GM19455 (cell line): ENCODE measurements at regions not wholly inside any gene's neighbourhood (a gene's known extent, or its start where the extent isn't known, plus 50 kb on each side); places are given as distances from the start of the nearest gene placed in this dataset.

Experiments used
- ATAC-seq: cut with Tn5 transposase; IDR thresholded peaks from one replicate; pipeline ENCODE4 v1.9.1; 2021; ENCODE audit not compliant: unreplicated experiment

- ATAC-seq: no peak
These were observed 357.7 kb downstream of the BCOR start for GRCh38 chrX:39740078-39740477.

- ATAC-seq: no peak
These were observed 355.9 kb downstream of the BCOR start for GRCh38 chrX:39741904-39742303.

DNA sequence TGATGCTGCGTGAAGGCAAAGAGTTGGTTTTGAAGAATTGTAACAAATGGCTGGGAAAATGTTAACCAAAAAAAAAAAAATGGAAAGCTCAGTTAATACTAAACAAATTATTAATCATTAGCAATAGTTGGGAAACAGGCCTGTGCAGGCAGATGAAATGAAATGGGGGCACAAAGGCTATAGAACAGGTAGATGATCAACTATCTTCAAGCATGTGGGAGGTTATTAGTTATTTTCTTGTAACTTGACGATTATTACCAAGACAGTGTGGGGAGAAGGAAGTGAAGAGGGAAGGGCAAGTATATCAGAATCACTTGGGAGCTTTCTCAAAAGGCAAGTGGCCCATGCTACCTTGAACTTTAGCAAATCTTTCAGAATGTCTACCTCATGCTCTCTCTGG, 351.9 kb downstream of the BCOR start:
- no peak for ATAC-seq

DNA sequence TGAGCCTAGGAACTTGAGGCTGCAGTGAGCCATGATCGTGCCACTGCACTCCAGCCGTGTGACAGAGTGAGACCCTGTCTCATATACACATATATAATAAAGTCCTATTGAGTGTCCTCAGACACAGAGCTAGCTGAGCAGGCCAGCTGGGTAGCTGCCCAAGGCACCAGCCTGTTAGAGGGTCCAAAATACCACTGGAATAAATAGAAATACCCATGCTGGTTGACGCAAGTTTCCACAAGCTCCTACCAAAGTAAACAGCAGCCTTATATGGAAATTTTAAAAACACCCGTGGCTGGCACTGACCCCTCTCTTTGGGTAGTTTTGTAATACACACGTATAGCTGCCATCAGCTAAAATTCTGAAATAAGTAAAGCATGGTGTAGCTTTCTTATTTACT, 348.6 kb downstream of the BCOR start:
- no peak for ATAC-seq

DNA sequence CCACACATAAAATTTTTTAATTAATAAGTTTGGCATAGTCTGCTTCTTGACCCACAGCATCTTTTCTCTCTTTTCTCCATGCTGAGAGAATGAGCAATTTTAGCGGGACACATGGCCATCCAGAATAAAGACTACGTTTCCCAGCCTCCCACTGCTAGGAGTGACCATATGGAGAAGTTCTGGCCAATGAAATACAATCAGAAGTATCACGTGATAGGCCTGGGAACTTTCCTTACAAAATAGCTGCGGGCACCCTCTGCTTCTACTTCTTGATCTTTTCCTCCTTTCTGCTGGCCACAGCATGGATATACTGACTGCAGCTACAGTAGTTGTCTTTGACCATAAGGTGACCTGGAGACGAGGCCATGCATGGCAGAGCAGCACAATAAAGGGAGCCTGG, 348.0 kb downstream of the BCOR start:
- no peak for ATAC-seq

DNA sequence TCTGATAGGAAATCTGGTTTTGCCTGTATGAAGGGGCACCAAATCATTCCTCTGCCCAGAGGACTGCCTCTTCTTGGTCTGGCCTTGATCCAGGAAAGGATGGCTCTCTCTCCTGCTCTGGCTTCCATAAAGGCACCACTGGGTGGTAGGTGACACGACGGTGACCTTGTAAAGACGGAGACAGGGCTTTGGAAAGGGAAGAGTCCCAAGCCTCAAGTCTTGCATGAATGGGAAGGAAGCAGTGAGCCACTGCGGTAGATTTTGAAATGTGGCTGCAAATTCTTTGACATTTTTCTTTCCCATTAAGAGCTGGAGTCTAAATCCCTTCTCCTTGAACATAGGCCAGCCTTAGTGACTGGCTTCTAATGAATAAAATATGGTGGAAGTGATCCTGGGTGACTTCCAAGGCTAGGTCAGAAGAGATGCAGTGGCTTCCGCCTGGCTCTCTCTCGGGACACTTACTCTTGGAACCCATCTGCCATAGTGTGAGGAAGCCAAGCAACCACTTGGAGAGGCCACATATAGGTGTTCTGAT, 347.4 kb downstream of the BCOR start:
- no peak for ATAC-seq

DNA sequence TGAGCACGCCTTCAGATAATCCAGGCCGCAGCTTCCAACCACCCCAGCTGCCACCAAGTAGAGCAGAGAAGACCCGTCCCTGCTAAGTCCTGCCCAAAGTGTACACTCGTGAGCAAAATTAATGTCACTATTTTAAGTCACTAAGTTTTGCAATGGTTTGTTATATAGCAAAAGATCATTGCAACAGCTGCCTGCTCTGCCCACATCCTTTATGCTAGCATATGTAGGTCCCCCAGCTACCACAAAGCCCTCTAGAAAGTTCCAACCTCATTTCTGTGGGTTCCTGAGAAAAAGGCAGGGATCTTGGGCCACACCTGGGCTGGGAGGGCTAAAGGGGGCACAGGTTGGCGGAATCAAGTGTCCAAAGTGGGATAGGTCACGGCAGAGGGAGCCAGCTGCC, 346.9 kb downstream of the BCOR start:
- no peak for ATAC-seq

DNA sequence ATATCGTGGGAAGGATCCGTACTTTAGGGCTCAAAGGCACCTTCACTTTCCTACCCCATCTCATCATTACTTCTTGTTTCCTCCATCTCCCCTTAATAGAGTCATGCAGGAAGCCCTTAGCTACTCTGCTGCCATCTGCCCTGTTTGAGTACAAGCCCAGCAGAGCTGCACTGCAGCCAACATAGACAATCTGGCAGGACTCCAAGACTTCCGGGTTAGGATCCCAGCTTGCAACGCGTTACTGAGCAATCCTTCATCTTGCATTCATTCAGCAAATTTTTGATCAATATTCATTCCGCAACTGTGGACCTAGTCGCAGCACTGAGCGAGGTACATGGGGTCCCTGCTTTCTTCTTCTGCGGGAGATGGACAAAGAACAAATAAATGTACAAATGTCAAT, 344.9 kb downstream of the BCOR start:
- no peak for ATAC-seq

DNA sequence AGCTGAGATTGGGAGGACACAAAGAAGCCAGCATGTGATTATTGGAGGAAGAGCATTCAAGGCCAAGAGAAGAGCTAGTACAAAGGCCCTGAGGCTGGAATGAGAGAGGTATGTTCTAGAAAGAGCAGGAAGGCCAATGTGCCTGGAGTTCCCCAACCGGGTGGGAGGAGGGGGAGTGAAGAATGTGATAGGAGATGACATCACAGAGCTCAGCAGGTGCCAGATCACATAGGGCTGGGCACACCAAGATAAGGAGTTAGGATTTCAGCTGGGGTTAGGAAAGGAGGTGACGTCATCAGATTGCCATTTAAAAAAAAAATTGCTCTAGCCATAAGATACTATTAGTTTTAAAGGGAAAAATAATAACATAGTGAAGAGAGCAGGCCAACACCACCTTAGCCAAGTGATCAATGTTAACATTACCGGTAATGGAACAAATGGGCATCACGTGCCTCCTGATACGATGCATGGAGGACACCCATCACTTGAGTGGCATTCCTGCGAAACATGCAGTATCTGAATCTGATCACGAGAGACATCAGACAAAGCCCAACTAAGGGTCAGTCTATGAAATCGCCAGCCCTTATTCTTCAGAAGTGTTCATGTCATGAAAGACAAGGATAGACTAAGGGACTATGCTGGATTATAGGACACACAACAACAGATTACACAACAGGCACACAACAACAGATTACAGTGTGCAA, 344.3 kb downstream of the BCOR start:
- ATAC-seq: no peak

- ATAC-seq: no peak
These were observed 342.4 kb downstream of the BCOR start for GRCh38 chrX:39755143-39756032.

GRCh38 chrX:39756086-39756883, 341.5 kb downstream of the BCOR start:
- ATAC-seq: no peak

DNA sequence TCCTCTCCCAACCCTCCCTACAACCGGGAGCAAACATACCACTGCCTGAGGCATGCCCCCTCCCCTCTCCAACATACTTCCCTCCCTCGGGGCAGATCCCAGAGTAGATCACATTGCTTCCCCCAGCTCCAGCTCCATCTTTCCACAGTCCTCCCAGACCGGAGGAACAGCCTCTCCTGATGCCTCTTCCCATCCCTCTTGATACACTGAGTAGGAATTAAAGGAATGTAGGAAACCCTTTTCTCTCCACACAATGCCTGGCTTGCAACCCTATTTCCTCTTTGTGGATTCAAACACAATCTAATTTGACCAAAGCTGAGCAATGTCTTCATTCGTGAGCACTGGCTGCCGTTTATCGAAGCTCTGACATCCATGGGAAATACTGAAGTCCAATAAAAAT, 339.8 kb downstream of the BCOR start:
- ATAC-seq: no peak

DNA sequence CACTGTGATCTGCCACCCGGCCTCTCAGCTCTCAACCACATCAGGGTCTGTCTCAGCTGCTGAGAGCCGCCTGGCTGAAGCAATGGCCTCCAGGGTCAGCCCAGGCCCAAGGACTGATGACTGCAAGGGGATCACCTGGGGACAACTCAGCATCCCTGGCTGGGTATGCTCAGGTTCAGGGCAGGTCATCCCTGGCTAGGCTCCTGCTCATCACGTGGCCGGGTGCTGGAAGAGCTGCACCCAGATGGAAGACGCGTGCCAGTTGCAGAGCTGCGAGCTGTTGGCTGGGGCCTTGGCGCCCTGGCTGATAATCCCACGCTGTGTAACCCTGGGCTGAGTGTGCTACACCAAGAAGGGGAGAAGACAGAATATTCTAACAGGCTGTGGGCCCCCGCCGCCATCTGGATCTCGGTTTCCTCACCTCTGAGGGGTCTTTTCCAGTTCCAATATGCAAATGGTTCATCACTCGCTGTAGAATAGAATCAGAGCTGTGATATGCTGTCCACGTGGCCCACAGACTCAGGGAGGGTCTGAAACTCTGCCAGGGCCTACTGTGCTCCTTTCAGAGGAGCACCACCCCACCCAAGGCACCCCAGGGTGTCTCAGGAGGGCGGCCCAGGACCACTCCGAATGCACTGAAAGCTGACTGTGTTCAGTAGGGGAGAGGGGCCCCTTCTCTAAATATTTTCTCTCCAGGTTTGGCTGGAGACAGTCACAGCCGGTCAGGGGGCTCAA, 338.8 kb downstream of the BCOR start:
- no peak for ATAC-seq

DNA sequence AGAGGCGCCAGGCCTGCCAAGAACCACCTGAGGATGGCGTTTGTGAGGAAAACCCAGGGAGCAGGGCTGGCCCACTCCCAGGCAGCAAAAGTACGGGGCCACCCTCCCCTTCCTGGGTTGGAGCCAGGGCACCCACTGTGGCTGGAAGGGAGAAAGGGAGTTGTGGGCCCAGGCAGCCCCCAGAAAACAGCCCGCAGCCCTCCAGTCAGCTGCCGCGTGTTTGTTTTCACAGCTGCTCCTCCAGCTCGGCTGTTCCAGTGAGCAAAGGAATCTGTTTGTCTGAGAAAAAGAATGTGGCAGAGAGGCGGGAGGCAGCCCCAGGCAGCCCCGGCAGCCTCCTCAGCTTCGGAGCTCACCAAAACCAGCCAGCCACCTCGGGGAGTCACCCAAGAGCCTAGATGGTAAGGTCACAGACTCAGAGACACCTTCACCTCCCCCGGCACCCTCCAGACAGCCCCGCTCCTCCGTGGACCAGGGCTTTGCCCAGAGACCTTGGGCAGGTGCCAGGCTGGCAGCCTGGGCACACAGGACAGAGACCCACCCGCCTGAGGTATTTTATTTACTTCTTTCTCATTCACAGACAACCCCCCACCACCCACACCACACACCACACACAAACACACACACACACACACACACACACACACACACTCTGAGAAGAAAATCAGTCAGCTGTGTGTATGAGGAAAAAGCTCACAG, 338.1 kb downstream of the BCOR start:
- no peak for ATAC-seq

- ATAC-seq: no peak
These were observed 336.8 kb downstream of the BCOR start for GRCh38 chrX:39760930-39761329.

DNA sequence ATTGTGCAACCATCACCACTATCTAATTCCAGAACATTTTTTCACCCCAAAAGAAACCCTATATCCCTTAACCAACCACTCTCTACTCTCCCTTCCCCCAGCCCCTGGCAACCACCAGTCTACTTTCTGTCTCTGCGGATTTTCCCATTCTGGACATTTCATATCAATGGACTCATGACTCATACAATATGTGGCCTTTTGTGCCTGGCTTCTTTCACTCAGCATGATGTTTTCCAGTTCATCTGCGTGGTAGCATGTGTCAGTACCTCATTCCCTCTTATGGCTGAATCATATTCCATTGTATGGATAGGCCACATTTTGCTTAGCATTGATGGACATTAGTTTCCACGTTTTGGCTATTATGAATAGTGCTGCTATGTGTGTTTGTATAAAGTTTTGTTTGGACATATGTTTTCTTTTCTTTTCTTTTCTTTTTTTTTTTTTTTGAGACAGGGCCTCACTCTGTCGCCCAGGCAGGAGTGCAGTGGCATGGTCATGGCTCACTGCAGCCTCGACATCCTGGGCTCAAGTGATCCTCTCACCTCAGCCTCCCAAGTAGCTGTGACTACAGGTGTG, 335.4 kb downstream of the BCOR start:
- no peak for ATAC-seq

- ATAC-seq: no peak
These were observed 333.3 kb downstream of the BCOR start for GRCh38 chrX:39764441-39764914.

- no peak for ATAC-seq
These were observed 332.4 kb downstream of the BCOR start for GRCh38 chrX:39765327-39765726.

DNA sequence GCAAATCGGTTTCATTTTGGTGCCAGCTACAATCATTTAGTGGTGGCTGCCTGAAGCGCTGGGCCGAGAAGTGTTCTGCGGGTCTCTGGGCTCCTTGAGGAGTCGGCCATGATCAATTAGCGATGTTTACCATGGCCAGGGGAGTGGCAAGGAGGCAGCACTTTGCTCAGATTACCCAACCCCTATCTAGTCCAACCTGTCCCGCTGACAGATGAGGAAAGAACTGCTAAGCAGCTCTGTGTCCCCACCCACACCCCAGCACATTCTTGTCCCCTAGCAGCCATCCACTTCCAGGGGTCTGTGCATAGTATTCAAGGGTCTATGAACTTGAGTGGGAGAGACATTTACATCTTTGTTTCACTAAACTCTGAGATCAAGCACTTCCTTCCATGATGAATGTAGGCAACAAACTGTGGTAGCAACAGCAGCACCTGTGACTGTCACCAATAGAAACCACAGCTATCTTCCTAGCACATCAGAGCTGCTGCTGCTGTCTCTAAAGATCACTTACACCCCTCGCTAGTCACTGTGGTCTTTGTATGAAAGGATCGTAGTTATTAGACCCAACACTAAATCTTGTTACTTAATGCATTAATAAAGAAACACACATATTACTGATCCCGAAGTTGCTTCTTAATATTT, 331.6 kb downstream of the BCOR start:
- ATAC-seq: no peak
